T1000 (cell line): ENCODE measurements at regions not wholly inside any gene's neighbourhood (a gene's known extent, or its start where the extent isn't known, plus 50 kb on each side); places are given as distances from the start of the nearest gene placed in this dataset.
"Not testable (repeated sequence)": the region's sequence is repeated elsewhere in the genome, so short reads cannot be mapped to it uniquely, and the experiment has no call there.

Source experiments
- DNase-seq: peaks from one replicate; lab custom pipeline; 2025; ENCODE audit warnings: mixed read lengths; lab: John Stamatoyannopoulos, UW

GRCh38 chr6:48994811-48995210 lies 468.2 kb downstream of the MMUT start:
- DNase-seq: no peak

- no peak for DNase-seq
Observed at GRCh38 chr6:48990739-48991138, 472.3 kb downstream of the MMUT start.

- DNase-seq: no peak
Observed at GRCh38 chr6:48986845-48987244, 476.2 kb downstream of the MMUT start.

GRCh38 chr6:48986105-48986504 lies 476.9 kb downstream of the MMUT start:
- DNase-seq: no peak

GRCh38 chr6:48985025-48985424 lies 478.0 kb downstream of the MMUT start:
- no peak for DNase-seq

- DNase-seq: not testable (repeated sequence)
Observed at GRCh38 chr6:48983968-48984367, 479.1 kb downstream of the MMUT start.

GRCh38 chr6:48983377-48983776 lies 479.7 kb downstream of the MMUT start:
- DNase-seq: no peak

GRCh38 chr6:48979806-48980205 lies 483.2 kb downstream of the MMUT start:
- no peak for DNase-seq

- DNase-seq: no peak
Observed at GRCh38 chr6:48979085-48979484, 484.0 kb downstream of the MMUT start.

- no peak for DNase-seq
Observed at GRCh38 chr6:48978016-48978415, 485.0 kb downstream of the MMUT start.

- no peak for DNase-seq
Observed at GRCh38 chr6:48977573-48977972, 485.5 kb downstream of the MMUT start.

- no peak for DNase-seq
Observed at GRCh38 chr6:48973491-48973890, 489.6 kb downstream of the MMUT start.

GRCh38 chr6:48961781-48962415 lies 501.2 kb downstream of the MMUT start:
- no peak for DNase-seq

- DNase-seq: no peak
Observed at GRCh38 chr6:48959251-48960060, 503.6 kb downstream of the MMUT start.

- DNase-seq: no peak
Observed at GRCh38 chr6:48957781-48958180, 505.3 kb downstream of the MMUT start.

GRCh38 chr6:48951917-48952316 lies 511.1 kb downstream of the MMUT start:
- DNase-seq: no peak

GRCh38 chr6:48944276-48944675 lies 518.8 kb downstream of the MMUT start:
- DNase-seq: not testable (repeated sequence)

- DNase-seq: no peak
Observed at GRCh38 chr6:48933136-48933535, 529.9 kb downstream of the MMUT start.

- DNase-seq: no peak
Observed at GRCh38 chr6:48928937-48929336, 534.1 kb downstream of the MMUT start.

- no peak for DNase-seq
Observed at GRCh38 chr6:48922837-48923236, 540.2 kb downstream of the MMUT start.

- no peak for DNase-seq
Observed at GRCh38 chr6:48919555-48919954, 543.5 kb downstream of the MMUT start.

- DNase-seq: no peak
Observed at GRCh38 chr6:48917233-48917632, 545.8 kb downstream of the MMUT start.

- no peak for DNase-seq
Observed at GRCh38 chr6:48916607-48917006, 546.4 kb downstream of the MMUT start.

- no peak for DNase-seq
Observed at GRCh38 chr6:48915591-48915990, 547.5 kb downstream of the MMUT start.
